DOHH2 (cell line): ENCODE measurements at regions not wholly inside any gene's neighbourhood (a gene's known extent, or its start where the extent isn't known, plus 50 kb on each side); places are given as distances from the start of the nearest gene placed in this dataset.

Experiments used
- CTCF ChIP-seq: fragments of 200-600 bp; sonication (generic); IDR thresholded peaks from one replicate; pipeline ENCODE4 v1.5.1; 2014; ENCODE audit warnings: antibody characterized with exemption, mild to moderate bottlenecking, low read depth, low read length; ENCODE audit not compliant: poor library complexity, severe bottlenecking
- EZH2phosphoT487 ChIP-seq: fragments of 200-600 bp; sonication (generic); IDR thresholded peaks from 2 replicates; pipeline ENCODE4 v1.6.1; 2017; ENCODE audit warnings: borderline replicate concordance, mild to moderate bottlenecking, antibody characterized with exemption, low read length, moderate library complexity, mixed read lengths

DNA sequence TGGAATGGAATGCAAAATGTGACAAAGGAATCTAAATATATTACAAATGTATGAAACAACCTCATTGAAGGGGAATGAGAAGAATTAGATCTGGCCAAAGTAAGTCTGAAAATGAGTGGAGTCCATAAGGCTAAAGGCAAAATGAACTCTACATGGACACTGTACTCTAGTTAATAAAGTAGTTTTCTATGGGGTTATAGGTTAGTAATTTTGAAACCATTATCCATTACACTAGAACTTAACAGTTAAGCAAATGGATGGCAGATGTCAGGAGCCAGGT lies 222.1 kb downstream of the NUAK1 start:
- TF ChIP-seq CTCF (no peak), EZH2phosphoT487 (no peak)
